ENCODE measurements at regions not wholly inside any gene's neighbourhood (a gene's known extent, or its start where the extent isn't known, plus 50 kb on each side); places are given as distances from the start of the nearest gene placed in this dataset.

- Histone ChIP-seq H2BK20ac (ENCODE audit: low read length) (no peak overlapping the region), H3K4me2 (ENCODE audit: insufficient read depth in 1 of 2, low read depth in 2 of 2, low read length in 2 of 2) (no peak overlapping the region), H3K27me3 (replicated peaks in 1 of 4; ENCODE audit: control insufficient read depth in 3 of 4, extremely low read depth in 1 of 4, insufficient read depth in 3 of 4, low read length in 3 of 4) (no peaks in the 10 kb centered on the region), H3K23ac (ENCODE audit: insufficient read length) (no peak overlapping the region), H3K9ac (replicated peaks in 1 of 4; ENCODE audit: extremely low read depth in 1 of 4, low read depth in 3 of 4, low read length in 3 of 4) (no peak overlapping the region), H2BK12ac (ENCODE audit: low read depth, low read length) (no peak overlapping the region), H4K91ac (replicated peaks; ENCODE audit: insufficient read length, low read length) (no peak overlapping the region), H2AFZ (ENCODE audit: low read length) (no peak overlapping the region), H3K27ac (ENCODE audit: low read depth, low read length) (no peak overlapping the region), H3K4ac (replicated peaks; ENCODE audit: insufficient read length, low read depth, low read length) (no peak overlapping the region), H3K79me2 (ENCODE audit: control insufficient read depth in 1 of 2, insufficient read depth in 2 of 2, low read length in 2 of 2) (no peaks in the 10 kb centered on the region), H3K4me3 (ENCODE audit: extremely low read depth in 1 of 4, insufficient read depth in 2 of 4, low read depth in 3 of 4, low read length in 4 of 4) (no peak overlapping the region), H3K14ac (ENCODE audit: insufficient read length) (no peak overlapping the region), H2AK5ac (ENCODE audit: low read depth, low read length) (no peak overlapping the region), H3K9me3 (ENCODE audit: insufficient read depth in 2 of 2, low read depth in 1 of 2, low read length in 1 of 2) (no peaks in the 10 kb centered on the region), H3K18ac (ENCODE audit: extremely low read depth, low read length) (no peak overlapping the region), H2BK15ac (ENCODE audit: low read length) (no peak overlapping the region), H2BK5ac (ENCODE audit: low read depth, low read length) (no peak overlapping the region), H4K8ac (ENCODE audit: extremely low read depth, insufficient read depth, low read length) (no peak overlapping the region), H4K20me1 (replicated peaks in 1 of 2; ENCODE audit: control insufficient read depth in 1 of 2, insufficient read depth in 2 of 2, low read length in 2 of 2) (no peaks in the 10 kb centered on the region), H3K4me1 (replicated peaks in 1 of 4; ENCODE audit: control insufficient read depth in 3 of 4, insufficient read depth in 4 of 4, low read length in 3 of 4) (peaks cover 0 to 2% (median 0%) of the 10 kb centered on the region in 4 experiments; a peak in 1 of 7 replicates), H2BK120ac (replicated peaks; ENCODE audit: low read depth, low read length) (no peak overlapping the region), H3K79me1 (ENCODE audit: low read depth, low read length) (no peaks in the 10 kb centered on the region), H4K5ac (ENCODE audit: insufficient read length, low read depth, low read length) (no peak overlapping the region), H3K23me2 (ENCODE audit: low read depth, low read length) (no peaks in the 10 kb centered on the region), H3K56ac (replicated peaks; ENCODE audit: insufficient read length, low read depth, low read length) (no peak overlapping the region), H3K36me3 (ENCODE audit: control insufficient read depth in 2 of 4, insufficient read depth in 4 of 4, low read length in 3 of 4) (no peaks in the 10 kb centered on the region)
- 88% methylated on average over 1 of the region's 1 CpG; no CpG with 5 or more reads in 1 of the 2 experiments for WGBS, 2 experiments (ENCODE audit: extremely low coverage in 1 of 2, insufficient coverage in 1 of 2, insufficient read length in 1 of 2, insufficient replicate concordance in 2 of 2, low coverage in 1 of 2, low lambda C conversion rate in 2 of 2, missing lambda C conversion rate in 1 of 2)
- no peak for FAIRE-seq
- ChIA-PET POLR2A (ENCODE audit: partially characterized antibody) (no interaction called here), CTCF (ENCODE audit: partially characterized antibody) (no interaction called here)
- TF ChIP-seq ATF2 (IDR thresholded peaks at IDR 0.05; ENCODE audit: low read length) (no peak), SIN3A (conservative IDR thresholded peaks at IDR 0.05 in 1 of 2, IDR thresholded peaks at IDR 0.05 in 1 of 2; ENCODE audit: low read depth in 1 of 2, low read length in 2 of 2) (no peak), EP300 (IDR thresholded peaks at IDR 0.05; ENCODE audit: borderline replicate concordance in 1 of 2, low read depth in 2 of 2, low read length in 2 of 2) (no peak), SP4 (IDR thresholded peaks at IDR 0.05; ENCODE audit: low read length) (no peak)
- no peak for DNase-seq (ENCODE audit: low read depth in 1 of 2, low spot score in 2 of 2)
Measured at GRCh38 chr5:30450153-30450552, 743.3 kb upstream of the CDH6 start.

All from H1 (cell line).